ENCODE measurements at regions not wholly inside any gene's neighbourhood (a gene's known extent, or its start where the extent isn't known, plus 50 kb on each side); places are given as distances from the start of the nearest gene placed in this dataset.

- CTCF ChIA-PET, result interaction anchor here (1.1 to 6.2 kb wide), 9 partner anchors 10 to 201 kb away, joined by 3 to 91 read pairs (median 11); no protein-coding TSS in a partner anchor
- H3K9ac ChIP-seq (ENCODE audit: low read length), result no peak overlapping the region
- no peak overlapping the region for H3K4me2 ChIP-seq (replicated peaks; ENCODE audit: low read depth, low read length, poor library complexity, severe bottlenecking)
- Mint-ChIP-seq H3K27me3 (no peaks in the 10 kb centered on the region), H3K4me3 (no peak overlapping the region), H3K9me3 (ENCODE audit: insufficient read depth) (no peaks in the 10 kb centered on the region), H3K4me1 (peaks cover 25% of the 10 kb centered on the region), H3K27ac (peak overlapping the region; percentile 65)
- no peak overlapping the region for H3K27ac ChIP-seq (ENCODE audit: low read length in 2 of 2)
- H3K27me3 ChIP-seq (replicated peaks in 1 of 4; ENCODE audit: control extremely low read depth in 1 of 4, control insufficient read depth in 3 of 4, insufficient read depth in 4 of 4, low read length in 3 of 4), result no peaks in the 10 kb centered on the region
- ATAC-seq (ENCODE audit: low read depth) (no peak), DNase-seq (no peak)
- TF ChIP-seq CTCF (IDR thresholded peaks at IDR 0.05) (no peak), EZH2 (IDR thresholded peaks at IDR 0.05; ENCODE audit: borderline replicate concordance, insufficient read depth, low read depth, low read length, poor library complexity, severe bottlenecking) (no peak)
- 77% methylated on average over 6 of the region's 8 CpGs for WGBS (ENCODE audit: insufficient coverage)
- H4K20me1 ChIP-seq (ENCODE audit: control insufficient read depth, insufficient read depth, low read length, poor library complexity, severe bottlenecking), result no peaks in the 10 kb centered on the region
- no peaks in the 10 kb centered on the region for H3K79me2 ChIP-seq (ENCODE audit: control insufficient read depth, insufficient read depth, low read length)
- peaks cover 14 to 17% of the 10 kb centered on the region in 2 donors for H3K4me1 ChIP-seq (ENCODE audit: control insufficient read depth in 2 of 2, insufficient read depth in 2 of 2, low read length in 2 of 2)
- H3K9me3 ChIP-seq (ENCODE audit: control extremely low read depth in 1 of 3, control insufficient read depth in 2 of 3, insufficient read depth in 1 of 3, low read length in 2 of 3), result peaks cover 0 to 12% (median 0%) of the 10 kb centered on the region in 3 donors
- H2AFZ ChIP-seq (ENCODE audit: insufficient read depth, low read depth, low read length, poor library complexity, severe bottlenecking), result no peak overlapping the region
- H3K36me3 ChIP-seq (replicated peaks in 1 of 2; ENCODE audit: control extremely low read depth in 1 of 2, control insufficient read depth in 1 of 2, extremely low read depth in 1 of 2, insufficient read depth in 2 of 2, low read length in 1 of 2), result no peaks in the 10 kb centered on the region
- POLR2A ChIA-PET, result no interaction called here
- intact Hi-C loops (cut with micrococcal nuclease), result no loop called here
- no peak overlapping the region for H3K4me3 ChIP-seq (ENCODE audit: control extremely low read depth in 1 of 5, extremely low read depth in 1 of 5, insufficient read depth in 1 of 5, low read depth in 2 of 5, low read length in 4 of 5)
These were observed 110.8 kb downstream of the GGTLC2 start for GRCh38 chr22:22754961-22755777.

- Mint-ChIP-seq H3K4me1 (peaks cover 25% of the 10 kb centered on the region), H3K4me3 (no peak overlapping the region), H3K9me3 (ENCODE audit: insufficient read depth) (no peaks in the 10 kb centered on the region), H3K27me3 (no peaks in the 10 kb centered on the region), H3K27ac (no peak overlapping the region)
- H3K4me3 ChIP-seq (ENCODE audit: control extremely low read depth in 1 of 5, extremely low read depth in 1 of 5, insufficient read depth in 1 of 5, low read depth in 2 of 5, low read length in 4 of 5), result no peak overlapping the region
- peaks cover 0 to 9% (median 0%) of the 10 kb centered on the region in 3 donors for H3K9me3 ChIP-seq (ENCODE audit: control extremely low read depth in 1 of 3, control insufficient read depth in 2 of 3, insufficient read depth in 1 of 3, low read length in 2 of 3)
- no peaks in the 10 kb centered on the region for H4K20me1 ChIP-seq (ENCODE audit: control insufficient read depth, insufficient read depth, low read length, poor library complexity, severe bottlenecking)
- H2AFZ ChIP-seq (ENCODE audit: insufficient read depth, low read depth, low read length, poor library complexity, severe bottlenecking), result no peak overlapping the region
- ATAC-seq (ENCODE audit: low read depth) (no peak), DNase-seq (no peak)
- ChIA-PET CTCF (interaction anchor here (0.9 to 6.2 kb wide), 6 partner anchors 10 to 200 kb away, joined by 3 to 91 read pairs (median 6); no protein-coding TSS in a partner anchor), POLR2A (no interaction called here)
- H3K79me2 ChIP-seq (ENCODE audit: control insufficient read depth, insufficient read depth, low read length), result no peaks in the 10 kb centered on the region
- peaks cover 14 to 17% of the 10 kb centered on the region in 2 donors for H3K4me1 ChIP-seq (ENCODE audit: control insufficient read depth in 2 of 2, insufficient read depth in 2 of 2, low read length in 2 of 2)
- intact Hi-C loops (cut with micrococcal nuclease), result no loop called here
- H3K27me3 ChIP-seq (replicated peaks in 1 of 4; ENCODE audit: control extremely low read depth in 1 of 4, control insufficient read depth in 3 of 4, insufficient read depth in 4 of 4, low read length in 3 of 4), result no peaks in the 10 kb centered on the region
- H3K36me3 ChIP-seq (replicated peaks in 1 of 2; ENCODE audit: control extremely low read depth in 1 of 2, control insufficient read depth in 1 of 2, extremely low read depth in 1 of 2, insufficient read depth in 2 of 2, low read length in 1 of 2), result no peaks in the 10 kb centered on the region
- no peak overlapping the region for H3K4me2 ChIP-seq (replicated peaks; ENCODE audit: low read depth, low read length, poor library complexity, severe bottlenecking)
- H3K27ac ChIP-seq (ENCODE audit: low read length in 2 of 2), result no peak overlapping the region
- H3K9ac ChIP-seq (ENCODE audit: low read length), result no peak overlapping the region
- no peak for TF ChIP-seq CTCF (IDR thresholded peaks at IDR 0.05)
These were observed 111.3 kb downstream of the GGTLC2 start for GRCh38 chr22:22755778-22756100.
